HG03280 (cell line): ENCODE measurements at regions not wholly inside any gene's neighbourhood (a gene's known extent, or its start where the extent isn't known, plus 50 kb on each side); places are given as distances from the start of the nearest gene placed in this dataset.

ENCODE experiments used
- ATAC-seq: cut with Tn5 transposase; IDR thresholded peaks from one replicate; pipeline ENCODE4 v1.9.1; 2021; ENCODE audit warnings: mild to moderate bottlenecking, moderate library complexity; ENCODE audit not compliant: unreplicated experiment

GRCh38 chr22:48180631-48181030, 1418.2 kb downstream of the TBC1D22A start:
- ATAC-seq = no peak

- ATAC-seq = no peak
These were observed 1417.4 kb downstream of the TBC1D22A start for GRCh38 chr22:48179571-48180546.

- ATAC-seq = no peak
These were observed 1416.1 kb downstream of the TBC1D22A start for GRCh38 chr22:48178536-48178935.

DNA sequence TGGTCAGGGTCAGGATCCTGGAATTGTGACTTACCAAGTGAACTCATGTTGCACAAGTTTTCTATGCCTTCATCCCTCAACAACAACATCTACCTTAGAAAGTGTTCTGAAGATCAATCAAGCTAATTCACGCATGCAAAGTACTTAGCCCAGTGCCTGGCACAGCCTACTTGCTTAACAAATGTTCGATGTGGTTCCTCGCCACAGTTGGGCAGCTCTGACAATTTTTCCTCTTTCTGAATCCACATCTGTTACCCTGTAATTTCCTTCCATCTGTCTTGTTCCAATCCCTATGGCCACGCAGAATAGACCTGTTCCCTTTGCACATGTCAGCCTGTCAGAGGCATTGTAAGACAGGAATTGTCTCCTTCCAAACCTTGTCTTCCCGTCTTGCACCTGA, 1415.2 kb downstream of the TBC1D22A start:
- no peak for ATAC-seq

DNA sequence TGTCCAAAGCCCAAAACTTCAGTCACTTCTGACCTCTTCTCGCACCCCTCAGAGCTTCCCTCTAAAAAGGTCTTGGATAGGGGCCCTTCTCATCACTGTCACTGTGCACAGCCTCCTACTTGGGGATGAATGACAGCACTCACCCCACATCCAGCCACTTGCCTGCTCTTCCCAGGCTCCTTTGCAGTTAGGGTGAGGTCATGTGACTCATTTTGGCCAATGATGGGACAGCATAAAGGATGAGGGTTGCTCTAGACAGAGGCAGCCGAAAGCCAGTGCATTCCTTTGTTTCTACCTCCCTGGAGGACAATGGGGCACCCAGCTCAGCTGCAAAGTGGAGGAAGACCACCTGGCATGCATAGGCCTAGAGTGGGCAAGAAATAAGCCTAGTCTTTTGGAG, 1413.3 kb downstream of the TBC1D22A start:
- no peak for ATAC-seq

GRCh38 chr22:48173773-48174160, 1411.3 kb downstream of the TBC1D22A start:
- no peak for ATAC-seq

DNA sequence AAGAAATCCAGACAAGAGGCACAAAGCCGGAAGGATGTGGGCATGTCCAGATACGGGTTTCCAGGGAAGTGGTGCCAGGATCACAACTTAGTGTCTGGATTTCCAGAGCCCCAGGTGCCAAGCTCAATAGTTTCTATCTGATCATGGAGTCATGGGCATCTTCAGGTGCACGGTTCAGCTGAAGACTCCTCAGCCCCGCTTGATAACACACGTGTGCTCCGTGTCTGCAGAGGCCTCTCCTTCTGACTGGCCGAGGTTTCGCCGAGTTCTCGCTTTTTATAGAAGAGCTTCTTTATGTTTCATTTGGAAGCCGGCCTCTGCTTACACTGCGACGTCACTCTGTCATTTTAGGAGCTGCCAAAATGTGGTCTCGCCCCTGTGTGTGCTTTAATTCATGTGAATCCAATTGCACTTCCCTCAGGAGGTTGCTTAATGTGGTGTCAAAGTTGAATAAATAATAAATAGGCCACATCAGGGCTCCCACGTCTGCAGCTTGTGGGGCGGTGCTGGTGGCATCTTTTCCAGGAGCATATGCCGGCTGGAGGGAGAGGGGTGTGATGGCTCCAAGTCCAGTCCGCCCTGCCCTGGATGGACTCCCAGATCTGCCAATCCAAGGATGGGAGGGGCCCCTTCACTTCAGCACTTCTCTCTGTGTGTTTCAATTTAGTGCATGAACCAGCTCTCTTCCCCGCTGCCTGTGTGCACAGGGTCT, 1410.8 kb downstream of the TBC1D22A start:
- ATAC-seq = no peak

DNA sequence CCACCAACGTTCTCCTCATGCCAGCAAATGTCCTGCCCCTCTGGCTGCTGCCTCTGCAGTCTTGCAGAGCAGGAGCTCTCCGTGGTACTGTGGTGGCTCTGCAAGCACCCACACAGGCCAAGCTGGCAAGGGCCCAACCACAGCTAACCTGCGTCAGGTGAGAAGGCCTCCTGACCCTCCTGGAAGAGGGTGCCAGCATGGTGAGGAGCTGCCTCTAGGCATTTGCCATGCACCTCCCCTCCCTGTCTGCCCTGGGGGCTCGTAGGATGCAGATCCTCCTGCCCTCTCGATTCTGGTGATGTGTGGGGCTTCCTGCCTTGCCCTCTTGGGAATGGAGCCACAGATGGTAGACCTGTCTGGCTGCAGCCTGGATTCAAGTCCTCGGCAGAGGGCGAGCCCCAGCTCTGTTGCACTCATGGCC, 1408.8 kb downstream of the TBC1D22A start:
- ATAC-seq = no peak

DNA sequence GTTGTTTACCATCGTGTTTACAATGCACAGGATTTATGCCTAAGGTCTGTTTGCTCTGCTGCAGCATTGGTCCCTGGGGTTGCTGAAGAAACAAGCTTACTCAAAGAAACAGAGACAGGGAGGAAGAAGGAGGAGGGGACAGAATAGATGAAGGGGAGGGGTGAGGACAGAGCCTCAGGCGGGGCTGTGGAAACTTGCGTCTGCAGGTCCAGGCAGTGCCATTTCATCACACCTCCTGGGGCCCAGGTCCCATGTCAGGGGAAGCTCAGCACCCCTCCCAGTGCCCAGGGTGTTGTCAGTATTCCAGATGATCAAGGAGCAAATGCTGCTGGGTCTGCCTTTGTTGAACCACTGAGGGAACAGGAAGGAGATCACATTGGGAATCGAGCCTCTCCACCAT, 1406.8 kb downstream of the TBC1D22A start:
- no peak for ATAC-seq

DNA sequence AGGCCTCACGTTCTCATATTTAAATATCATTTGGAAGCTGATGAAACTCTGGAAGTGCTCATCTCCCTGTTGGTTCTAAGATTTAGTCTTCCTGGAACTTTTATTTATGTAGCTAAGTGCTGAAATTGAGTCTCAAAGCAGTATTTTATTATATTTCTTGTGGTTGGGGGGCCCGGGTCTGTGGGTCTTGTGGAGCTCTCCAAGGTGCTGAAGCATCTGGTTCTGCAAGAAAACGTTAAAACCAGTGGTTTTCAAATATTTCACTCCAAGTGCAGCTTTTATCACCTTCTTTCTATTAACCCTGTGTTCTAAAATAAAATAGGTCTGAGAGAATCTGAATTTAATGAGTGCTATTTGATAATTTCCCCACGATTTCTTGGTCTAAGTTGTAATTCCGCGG, 1404.8 kb downstream of the TBC1D22A start:
- ATAC-seq = no peak

DNA sequence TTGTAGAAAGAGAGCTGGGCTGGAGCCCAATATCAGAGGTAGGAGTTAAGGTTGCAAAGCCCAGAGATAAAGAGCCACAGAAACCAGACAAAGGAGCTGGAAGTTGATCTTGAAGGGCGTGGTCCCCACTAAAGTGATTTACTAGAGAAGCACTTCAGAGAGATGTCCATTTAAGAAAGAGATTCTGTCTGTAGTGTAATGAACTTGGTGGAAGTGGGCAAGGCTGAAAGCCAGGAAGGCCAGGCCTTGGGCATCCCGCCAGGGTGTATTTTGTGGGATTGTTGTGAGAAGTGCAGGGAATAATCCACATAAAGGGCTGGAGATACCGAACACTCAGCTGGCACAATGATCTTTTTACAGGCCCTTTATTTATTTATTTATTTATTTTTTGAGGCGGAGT, 1398.8 kb downstream of the TBC1D22A start:
- no peak for ATAC-seq

DNA sequence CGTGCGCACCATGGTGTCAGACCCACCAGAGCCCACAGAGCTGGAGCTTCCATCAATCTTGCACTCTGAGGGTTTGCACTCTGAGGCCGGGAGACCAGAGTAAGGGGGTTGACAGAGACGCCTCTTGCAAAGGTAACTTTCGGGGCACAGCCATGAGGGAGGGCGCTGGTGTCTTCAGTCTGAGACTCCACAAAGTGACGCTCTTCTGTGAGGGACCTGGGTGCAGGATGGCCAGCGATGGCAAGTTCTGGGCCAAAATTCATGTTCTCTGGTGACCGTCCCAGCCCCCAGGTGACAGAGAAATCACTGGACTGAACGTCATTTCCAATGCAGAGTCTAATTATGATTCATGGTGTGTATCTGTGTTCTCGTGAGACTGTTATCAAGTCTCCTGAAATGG, 1395.2 kb downstream of the TBC1D22A start:
- ATAC-seq = no peak

DNA sequence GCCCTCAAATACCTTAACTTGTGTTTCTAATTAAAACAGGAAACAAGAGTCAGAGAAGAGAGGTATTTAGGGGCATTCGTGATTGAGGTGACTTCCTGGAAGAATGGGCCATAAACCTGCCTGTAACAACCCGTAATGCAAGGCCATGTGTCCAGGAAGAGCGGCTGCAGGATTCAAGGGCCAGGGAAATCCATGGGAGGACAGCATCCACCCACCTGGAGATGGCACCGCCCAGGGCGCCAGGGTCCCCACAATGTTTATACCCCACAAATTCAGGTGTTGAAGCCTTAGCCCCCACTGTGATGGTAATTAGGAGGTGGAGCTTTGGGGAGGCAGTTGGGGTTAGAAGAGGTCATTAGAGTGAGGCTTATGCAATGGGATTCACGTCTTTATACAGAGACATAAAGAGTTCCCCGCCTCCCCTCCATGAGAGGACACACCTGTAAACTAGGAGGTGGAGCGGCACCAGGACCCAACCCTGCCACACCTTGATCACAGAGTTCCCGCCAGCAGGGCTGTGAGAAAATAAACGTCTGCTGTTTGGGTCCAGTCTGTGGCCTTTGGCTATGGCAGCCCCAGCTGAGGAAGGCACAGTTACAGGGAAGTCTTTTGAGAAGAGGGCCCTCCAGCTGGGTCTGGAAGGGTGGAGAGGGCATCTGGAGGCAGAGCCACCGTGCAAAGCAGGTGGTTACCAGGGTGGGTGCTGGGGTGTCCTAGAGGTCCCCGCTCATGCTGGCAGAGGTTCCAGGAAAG, 1394.3 kb downstream of the TBC1D22A start:
- ATAC-seq = no peak

GRCh38 chr22:48155446-48155845, 1393.0 kb downstream of the TBC1D22A start:
- no peak for ATAC-seq

DNA sequence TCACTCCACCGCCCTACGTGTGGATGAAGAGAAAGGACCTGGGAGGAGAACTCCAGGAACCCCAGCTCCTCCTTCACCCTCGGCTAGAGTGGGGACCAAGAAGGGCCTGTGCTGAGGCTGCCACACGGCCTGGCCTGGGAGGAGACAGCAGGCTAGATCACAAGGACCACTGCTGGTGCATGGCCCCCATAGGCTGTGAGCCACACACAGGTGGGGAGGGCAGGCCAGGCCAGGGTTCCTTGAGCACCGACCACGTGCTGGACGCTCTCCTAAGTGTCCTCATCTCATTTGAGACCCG, 1392.4 kb downstream of the TBC1D22A start:
- ATAC-seq = no peak

- no peak for ATAC-seq
These were observed 1391.9 kb downstream of the TBC1D22A start for GRCh38 chr22:48154169-48154942.

- no peak for ATAC-seq
These were observed 1391.3 kb downstream of the TBC1D22A start for GRCh38 chr22:48153726-48154125.

DNA sequence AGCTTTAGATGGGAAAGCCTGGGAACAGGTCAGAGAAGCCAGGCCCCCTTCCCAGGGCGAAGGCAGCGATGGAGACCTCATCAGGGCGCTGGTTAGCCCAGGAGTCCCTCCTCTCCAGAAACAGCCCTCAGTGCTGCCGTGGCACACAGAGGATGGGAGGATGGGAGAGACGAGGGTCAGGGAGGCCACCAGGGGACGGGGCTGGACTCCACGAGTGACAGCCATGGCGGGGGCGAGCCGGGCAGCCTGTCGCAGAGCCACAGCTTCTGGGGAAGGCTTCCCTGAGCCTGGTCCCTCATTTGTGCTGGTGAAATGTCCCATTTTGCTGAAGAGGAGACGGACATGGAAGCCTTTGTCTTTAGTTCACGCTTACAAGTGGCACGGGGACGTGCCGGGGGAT, 1390.5 kb downstream of the TBC1D22A start:
- ATAC-seq = no peak

- no peak for ATAC-seq
These were observed 1389.8 kb downstream of the TBC1D22A start for GRCh38 chr22:48152164-48152775.

DNA sequence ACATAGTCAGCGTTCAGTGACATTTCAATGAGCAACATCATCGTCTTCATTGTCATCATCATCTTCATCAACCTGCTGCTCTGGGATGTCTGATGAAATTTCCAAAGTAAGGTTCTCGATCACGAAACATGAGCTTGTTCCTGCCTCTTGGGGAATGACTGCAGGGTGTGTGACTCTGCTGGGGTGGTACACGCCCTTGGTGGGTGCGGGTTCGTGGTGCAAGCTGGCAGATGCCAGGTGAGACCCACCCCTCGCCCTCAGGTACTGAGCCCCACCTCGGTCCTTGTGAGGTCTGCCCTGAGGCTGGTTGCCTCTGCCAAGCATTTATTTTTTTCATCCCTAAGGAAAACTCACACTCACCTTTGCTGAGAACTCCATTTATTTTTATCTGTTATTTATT, 1389.2 kb downstream of the TBC1D22A start:
- ATAC-seq = no peak
